ENCODE measurements at regions not wholly inside any gene's neighbourhood (a gene's known extent, or its start where the extent isn't known, plus 50 kb on each side); places are given as distances from the start of the nearest gene placed in this dataset.

- TF ChIP-seq EZH2 (IDR thresholded peaks at IDR 0.05; ENCODE audit: low read length, missing control alignments) (no peak), CTCF (conservative IDR thresholded peaks at IDR 0.05 in 1 of 2, IDR thresholded peaks at IDR 0.05 in 1 of 2; ENCODE audit: low read depth in 1 of 2, low read length in 2 of 2) (no peak)
Observed at GRCh38 chr2:104025295-104025694, 828.6 kb upstream of the POU3F3 start.

Measured in fibroblast of lung (primary cell).